ENCODE measurements at regions not wholly inside any gene's neighbourhood (a gene's known extent, or its start where the extent isn't known, plus 50 kb on each side); places are given as distances from the start of the nearest gene placed in this dataset.

- no peak for DNase-seq (ENCODE audit: low read depth in 2 of 2)
These were observed 110.3 kb upstream of the TMC3 start for GRCh38 chr15:81484086-81484955.

- DNase-seq (ENCODE audit: low read depth in 2 of 2): no peak
These were observed 109.5 kb upstream of the TMC3 start for GRCh38 chr15:81483496-81483895.

- DNase-seq (ENCODE audit: low read depth in 2 of 2): no peak
These were observed 107.3 kb upstream of the TMC3 start for GRCh38 chr15:81481346-81481745.

GRCh38 chr15:81480645-81481053, 106.6 kb upstream of the TMC3 start:
- no peak for DNase-seq (ENCODE audit: low read depth in 2 of 2)

GRCh38 chr15:81478354-81478753, 104.3 kb upstream of the TMC3 start:
- no peak for DNase-seq (ENCODE audit: low read depth in 2 of 2)

- DNase-seq (ENCODE audit: low read depth in 2 of 2): no peak
These were observed 101.9 kb upstream of the TMC3 start for GRCh38 chr15:81475926-81476325.

GRCh38 chr15:81475471-81475870, 101.5 kb upstream of the TMC3 start:
- DNase-seq (ENCODE audit: low read depth in 2 of 2): no peak

GRCh38 chr15:81473946-81474345, 99.9 kb upstream of the TMC3 start:
- DNase-seq (ENCODE audit: low read depth in 2 of 2): no peak

- no peak for DNase-seq (ENCODE audit: low read depth in 2 of 2)
These were observed 99.2 kb upstream of the TMC3 start for GRCh38 chr15:81473177-81473576.

GRCh38 chr15:81471151-81471550, 97.1 kb upstream of the TMC3 start:
- no peak for DNase-seq (ENCODE audit: low read depth in 2 of 2)

GRCh38 chr15:81469154-81469553, 95.1 kb upstream of the TMC3 start:
- no peak for DNase-seq (ENCODE audit: low read depth in 2 of 2)

GRCh38 chr15:81466741-81467140, 92.7 kb upstream of the TMC3 start:
- no peak for DNase-seq (ENCODE audit: low read depth in 2 of 2)

GRCh38 chr15:81454024-81454423, 80.0 kb upstream of the TMC3 start:
- no peak for DNase-seq (ENCODE audit: low read depth in 2 of 2)

- DNase-seq (ENCODE audit: low read depth in 2 of 2): no peak
These were observed 76.7 kb upstream of the TMC3 start for GRCh38 chr15:81450721-81451120.

GRCh38 chr15:81449836-81450474, 75.9 kb upstream of the TMC3 start:
- DNase-seq (ENCODE audit: low read depth in 2 of 2): no peak

GRCh38 chr15:81443040-81443820, 69.2 kb upstream of the TMC3 start:
- no peak for DNase-seq (ENCODE audit: low read depth in 2 of 2)

- no peak for DNase-seq (ENCODE audit: low read depth in 2 of 2)
These were observed 68.4 kb upstream of the TMC3 start for GRCh38 chr15:81442454-81442853.

- DNase-seq (ENCODE audit: low read depth in 2 of 2): no peak
These were observed 60.8 kb upstream of the TMC3 start for GRCh38 chr15:81434851-81435250.

- no peak for DNase-seq (ENCODE audit: low read depth in 2 of 2)
These were observed 59.4 kb upstream of the TMC3 start for GRCh38 chr15:81433462-81433861.

- DNase-seq (ENCODE audit: low read depth in 2 of 2): no peak
These were observed 58.2 kb upstream of the TMC3 start for GRCh38 chr15:81432179-81432578.

GRCh38 chr15:81427176-81427575, 53.2 kb upstream of the TMC3 start:
- no peak for DNase-seq (ENCODE audit: low read depth in 2 of 2)

- no peak for DNase-seq (ENCODE audit: low read depth in 2 of 2)
These were observed 51.9 kb upstream of the TMC3 start for GRCh38 chr15:81425905-81426304.
